ENCODE measurements at regions not wholly inside any gene's neighbourhood (a gene's known extent, or its start where the extent isn't known, plus 50 kb on each side); places are given as distances from the start of the nearest gene placed in this dataset.

DNA sequence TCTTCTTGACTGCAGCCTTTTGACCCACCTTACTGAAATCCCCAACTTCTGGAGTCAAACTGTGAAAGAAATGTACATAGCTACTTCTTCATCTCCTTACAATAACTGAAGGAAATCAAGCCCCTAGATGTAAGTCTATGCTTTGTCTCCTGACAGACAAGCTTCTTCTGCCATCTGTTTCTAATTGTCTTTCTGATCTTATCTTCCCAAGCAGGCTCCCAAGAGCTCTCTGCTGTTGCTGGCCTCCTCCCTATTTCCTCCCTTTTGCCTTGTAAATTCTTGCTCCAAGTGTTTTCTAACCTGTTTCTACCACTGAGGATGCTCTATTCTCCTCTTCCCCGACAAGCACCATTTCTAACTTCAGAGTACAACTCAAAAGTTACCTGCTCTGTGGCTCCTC is 77.4 kb upstream of the OSR1 start:
- peak; percentile 20 for DNase-seq (ENCODE audit: low spot score)

DNA sequence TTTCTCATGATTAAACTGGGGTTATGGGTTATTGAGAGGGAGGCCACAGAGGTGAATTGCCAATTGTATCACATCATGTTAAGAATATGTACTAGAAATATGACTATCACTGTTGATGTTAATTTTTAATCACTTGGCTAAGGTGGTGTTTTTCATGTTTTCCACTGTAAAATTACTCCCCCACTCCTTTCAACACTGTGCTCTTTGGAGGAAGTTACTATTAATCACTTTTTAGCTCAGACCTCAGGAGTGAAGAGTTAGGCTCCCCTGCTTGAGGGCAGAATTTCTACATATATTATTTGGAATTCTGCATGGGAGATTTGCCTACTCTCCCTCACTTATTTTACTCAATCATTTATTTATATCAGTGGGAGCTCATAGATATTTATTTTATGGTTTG is 76.0 kb upstream of the OSR1 start:
- DNase-seq (ENCODE audit: low spot score), result no peak

DNA sequence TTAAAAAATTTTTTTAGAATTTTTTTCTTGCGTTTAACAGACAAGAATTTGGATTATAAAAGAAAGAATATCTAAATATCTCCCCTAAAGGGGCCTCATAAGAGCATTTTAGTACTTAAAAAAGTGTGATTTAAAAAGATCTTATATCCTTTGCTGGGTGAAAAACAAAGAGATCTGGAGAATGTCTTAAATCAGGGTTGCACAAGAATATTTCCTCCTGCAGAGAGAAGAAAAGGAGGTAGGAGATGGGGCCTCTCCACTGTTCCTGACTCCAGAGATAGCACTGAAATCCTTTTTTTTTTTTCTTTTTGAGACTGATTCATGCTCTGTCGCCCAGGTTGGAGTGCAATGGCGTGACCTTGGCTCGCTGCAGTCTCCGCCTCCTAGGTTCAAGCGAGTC is 68.5 kb upstream of the OSR1 start:
- DNase-seq (ENCODE audit: low spot score), result no peak

DNA sequence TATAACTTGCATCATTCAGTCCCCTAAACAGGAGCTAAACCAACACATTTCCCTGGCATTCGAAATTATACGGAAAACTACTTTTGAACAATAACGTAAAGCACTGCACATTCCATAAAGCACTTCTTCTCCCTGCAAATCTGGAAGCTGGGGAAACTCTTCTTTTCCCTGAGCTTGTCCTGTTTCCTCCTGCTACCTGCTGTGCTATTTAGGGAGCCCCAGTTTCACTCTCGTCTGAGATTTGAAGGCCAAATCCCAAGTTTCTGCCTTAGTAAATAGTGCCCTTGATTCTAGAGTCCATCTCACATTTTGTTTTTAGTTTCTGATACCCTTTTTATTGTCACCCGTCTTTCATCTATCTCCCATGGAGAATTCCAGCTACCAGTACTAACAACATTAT is 67.7 kb upstream of the OSR1 start:
- no peak for DNase-seq (ENCODE audit: low spot score)

DNA sequence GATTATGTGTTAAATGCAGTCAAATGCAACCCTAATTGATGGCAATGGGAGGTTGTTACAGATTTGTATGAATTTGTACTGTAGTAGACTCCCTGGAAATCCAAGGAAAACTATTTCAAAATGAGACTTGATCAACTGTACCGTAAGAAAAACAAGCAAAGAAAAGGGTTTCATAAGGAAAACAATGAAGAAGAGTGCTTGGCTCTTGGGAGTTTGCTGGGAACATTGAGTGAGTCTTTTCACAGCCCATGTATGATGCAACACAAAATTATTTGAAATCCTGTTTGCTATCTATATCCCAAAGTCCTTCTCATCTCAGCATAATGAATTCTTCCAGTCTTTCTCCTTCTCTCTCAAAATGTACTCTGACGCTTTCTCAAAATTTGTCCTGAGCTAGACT is 67.0 kb upstream of the OSR1 start:
- no peak for DNase-seq (ENCODE audit: low spot score)

DNA sequence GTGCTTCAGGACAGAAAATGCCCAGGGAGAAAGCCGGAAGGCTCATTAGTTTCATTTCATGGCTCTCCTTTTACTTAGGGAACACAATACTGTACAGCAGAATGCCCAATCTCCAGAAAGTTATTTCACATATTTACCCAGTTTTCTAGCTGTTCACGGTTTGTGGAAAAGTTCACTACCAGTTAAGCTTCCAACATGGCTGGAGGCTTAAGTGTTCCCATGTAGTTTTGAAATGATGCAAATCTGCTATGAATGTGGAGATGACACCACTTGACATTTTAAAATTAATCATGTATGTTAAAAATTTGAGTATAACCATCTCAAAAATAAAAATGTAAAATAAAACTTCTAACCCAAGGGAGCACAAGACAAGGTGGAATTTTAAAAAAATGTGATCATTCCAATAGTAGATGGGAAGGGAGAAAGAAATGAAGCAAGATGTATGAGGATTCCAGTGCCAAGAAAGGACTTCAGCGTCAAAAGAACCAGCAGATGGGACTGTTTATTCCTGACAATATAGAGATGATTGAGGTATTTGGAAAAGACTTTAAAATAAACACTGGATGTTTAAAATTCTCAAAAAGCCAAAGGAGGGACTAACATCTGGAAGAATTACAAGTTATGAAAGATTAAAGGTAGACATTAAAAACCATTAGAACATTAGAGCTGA is 60.9 kb upstream of the OSR1 start:
- DNase-seq (ENCODE audit: low spot score), result no peak

DNA sequence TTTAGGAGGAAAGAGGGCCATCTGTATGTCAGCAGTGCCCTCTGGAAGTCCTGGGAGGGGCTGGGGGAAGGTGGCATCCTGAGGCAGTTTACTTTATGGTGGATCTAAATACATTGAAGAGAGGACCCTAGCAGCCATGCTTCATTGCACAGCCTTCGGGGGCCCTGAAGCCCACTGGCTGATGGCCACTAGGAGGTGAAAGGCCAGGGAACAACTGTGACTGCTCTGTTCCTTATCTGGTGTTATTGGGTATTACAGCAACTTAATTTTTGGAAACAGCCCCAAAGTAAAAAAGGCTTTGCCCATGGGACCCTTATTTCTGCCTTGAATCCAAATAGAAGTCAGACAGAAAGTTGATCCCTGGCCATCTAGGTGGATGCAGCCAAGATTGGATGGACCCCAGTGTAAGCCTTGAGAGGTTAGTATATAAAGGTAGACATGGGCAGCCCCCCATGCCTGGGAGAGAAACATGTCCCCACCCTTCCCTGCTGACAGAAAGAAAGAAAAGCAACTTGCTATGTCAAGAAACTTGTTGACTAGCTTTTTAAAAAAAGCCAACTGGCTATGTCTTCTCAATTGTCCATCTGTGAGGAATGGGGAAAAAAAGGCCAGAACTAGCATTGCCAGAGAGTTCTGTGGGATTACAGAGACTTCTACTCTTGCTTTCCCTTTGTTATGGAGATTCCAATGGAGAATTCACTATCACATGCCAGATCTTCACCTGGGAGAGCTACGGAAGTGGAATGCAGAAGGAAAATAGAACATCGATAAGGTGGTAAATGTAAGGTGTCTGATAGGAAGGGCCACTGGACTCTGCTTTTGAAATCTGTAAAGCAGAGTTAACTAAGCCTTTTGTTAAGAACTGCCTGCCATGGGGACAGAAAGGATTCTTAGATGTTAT is 58.6 kb upstream of the OSR1 start:
- no peak for DNase-seq (ENCODE audit: low spot score)

DNA sequence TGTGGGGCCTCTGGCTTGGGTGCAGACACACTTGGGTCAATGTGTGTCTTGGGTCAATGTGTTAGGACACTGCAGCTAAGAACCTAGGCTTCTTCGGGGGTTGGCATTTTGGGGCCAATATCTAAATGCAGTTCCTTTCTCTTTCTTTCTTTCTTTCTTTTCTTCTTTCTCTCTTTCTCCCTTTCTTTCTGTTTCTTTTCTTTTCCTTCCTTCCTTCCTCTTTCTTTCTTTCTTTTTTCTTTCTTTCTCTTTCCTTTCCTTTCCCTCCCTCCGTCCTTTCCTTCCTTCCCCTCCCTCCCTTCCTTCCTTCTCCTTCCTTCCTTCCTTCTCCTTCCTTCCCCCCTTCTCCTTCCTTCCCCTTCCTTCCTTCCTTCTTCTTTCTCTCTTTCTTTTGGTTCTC is 57.7 kb upstream of the OSR1 start:
- no peak for DNase-seq (ENCODE audit: low spot score)

DNA sequence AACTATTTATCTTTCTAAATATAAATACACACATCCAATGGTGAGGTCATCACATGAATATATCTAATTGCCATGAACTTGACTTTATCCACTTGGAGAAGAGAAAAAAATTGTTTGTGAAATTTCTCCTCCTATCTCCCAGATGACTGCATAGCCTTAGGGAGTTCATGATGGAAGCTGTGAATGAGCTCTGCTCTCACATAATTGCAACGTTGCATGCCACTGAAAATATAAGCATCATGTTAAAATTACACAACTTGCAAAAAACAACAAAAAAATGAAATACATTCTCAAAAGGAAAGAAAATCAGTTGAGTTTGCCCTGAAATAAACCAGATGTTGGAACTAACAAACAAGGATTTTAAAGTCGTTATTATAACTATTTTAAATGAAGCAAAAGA is 50.6 kb upstream of the OSR1 start:
- no peak for DNase-seq (ENCODE audit: low spot score)

DNA sequence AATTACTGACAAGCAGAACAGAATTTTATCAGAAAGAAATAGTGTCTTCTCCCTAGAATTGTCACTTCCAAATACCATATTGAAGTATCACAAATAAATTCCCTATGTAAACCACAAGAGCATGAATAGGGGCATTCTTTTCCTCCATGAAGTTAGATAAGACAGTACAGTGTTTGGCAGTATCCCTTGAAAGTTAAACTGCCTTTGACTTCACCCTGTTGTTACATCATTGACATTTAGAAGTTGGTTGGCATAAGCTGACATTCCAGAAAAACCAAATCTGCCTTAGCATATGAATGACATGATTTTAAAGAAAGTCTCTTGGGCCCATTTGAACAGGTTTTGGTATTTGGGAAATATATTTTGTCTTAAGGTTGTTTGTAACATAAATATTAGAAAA is 50.2 kb upstream of the OSR1 start:
- DNase-seq (ENCODE audit: low spot score), result no peak
